GM19452 (cell line): ENCODE measurements at regions not wholly inside any gene's neighbourhood (a gene's known extent, or its start where the extent isn't known, plus 50 kb on each side); places are given as distances from the start of the nearest gene placed in this dataset.

ENCODE experiments used
- ATAC-seq: cut with Tn5 transposase; IDR thresholded peaks from one replicate; pipeline ENCODE4 v1.9.1; 2021; ENCODE audit not compliant: unreplicated experiment

GRCh38 chr2:145049475-145049874 lies 529.6 kb upstream of the ZEB2 start:
- no peak for ATAC-seq

GRCh38 chr2:145047554-145047953 lies 527.6 kb upstream of the ZEB2 start:
- ATAC-seq = no peak

GRCh38 chr2:145044491-145044890 lies 524.6 kb upstream of the ZEB2 start:
- ATAC-seq = no peak

- ATAC-seq = no peak
Observed at GRCh38 chr2:145043399-145043834, 523.5 kb upstream of the ZEB2 start.

- no peak for ATAC-seq
Observed at GRCh38 chr2:145041706-145042105, 521.8 kb upstream of the ZEB2 start.

GRCh38 chr2:145040433-145040832 lies 520.5 kb upstream of the ZEB2 start:
- no peak for ATAC-seq

GRCh38 chr2:145038041-145038525 lies 518.2 kb upstream of the ZEB2 start:
- ATAC-seq = no peak

GRCh38 chr2:145036421-145037011 lies 516.6 kb upstream of the ZEB2 start:
- ATAC-seq = no peak

- no peak for ATAC-seq
Observed at GRCh38 chr2:145034511-145034910, 514.6 kb upstream of the ZEB2 start.

- no peak for ATAC-seq
Observed at GRCh38 chr2:145033438-145033837, 513.5 kb upstream of the ZEB2 start.

- no peak for ATAC-seq
Observed at GRCh38 chr2:145032791-145033190, 512.9 kb upstream of the ZEB2 start.

- ATAC-seq = no peak
Observed at GRCh38 chr2:145029873-145030272, 510.0 kb upstream of the ZEB2 start.

- no peak for ATAC-seq
Observed at GRCh38 chr2:145029081-145029480, 509.2 kb upstream of the ZEB2 start.

- ATAC-seq = no peak
Observed at GRCh38 chr2:145028101-145028920, 508.4 kb upstream of the ZEB2 start.

- no peak for ATAC-seq
Observed at GRCh38 chr2:145026456-145027455, 506.8 kb upstream of the ZEB2 start.

GRCh38 chr2:145025382-145025781 lies 505.5 kb upstream of the ZEB2 start:
- no peak for ATAC-seq

GRCh38 chr2:145023334-145023934 lies 503.5 kb upstream of the ZEB2 start:
- ATAC-seq = no peak

- ATAC-seq = no peak
Observed at GRCh38 chr2:145022666-145023333, 502.9 kb upstream of the ZEB2 start.

- ATAC-seq = no peak
Observed at GRCh38 chr2:145021962-145022665, 502.2 kb upstream of the ZEB2 start.

- no peak for ATAC-seq
Observed at GRCh38 chr2:145020694-145021093, 500.8 kb upstream of the ZEB2 start.
